Stimulated activated CD4-positive, alpha-beta T cell treated with anti-CD3 and anti-CD28 coated beads, Interleukin-1b, Interleukin-23, amount 100 ng/mL, for 1 hour (primary cell): ENCODE measurements at regions not wholly inside any gene's neighbourhood (a gene's known extent, or its start where the extent isn't known, plus 50 kb on each side); places are given as distances from the start of the nearest gene placed in this dataset.

Experiments used
- DNase-seq, 2 donors: peaks; one replicate each; pipeline ENCODE4 v3.0.0-alpha.2; 2020; ENCODE audit warnings: low read depth in 2 of 2

GRCh38 chr4:121277194-121278105, 103.4 kb downstream of the QRFPR start:
- no peak for DNase-seq

- no peak for DNase-seq
Observed at GRCh38 chr4:121273191-121273590, 107.6 kb downstream of the QRFPR start.

GRCh38 chr4:121272526-121272925, 108.3 kb downstream of the QRFPR start:
- DNase-seq: no peak

- DNase-seq: no peak
Observed at GRCh38 chr4:121270389-121270788, 106.3 kb upstream of the TNIP3 start.

- DNase-seq: no peak
Observed at GRCh38 chr4:121269001-121269400, 104.9 kb upstream of the TNIP3 start.

GRCh38 chr4:121266982-121267381, 102.9 kb upstream of the TNIP3 start:
- DNase-seq: no peak

GRCh38 chr4:121256887-121257466, 92.9 kb upstream of the TNIP3 start:
- DNase-seq: no peak

- no peak for DNase-seq
Observed at GRCh38 chr4:121255986-121256750, 92.0 kb upstream of the TNIP3 start.

- no peak for DNase-seq
Observed at GRCh38 chr4:121253961-121254360, 89.8 kb upstream of the TNIP3 start.

GRCh38 chr4:121252224-121252806, 88.2 kb upstream of the TNIP3 start:
- peak in 1 of 2 donors; percentile 20 for DNase-seq

- no peak for DNase-seq
Observed at GRCh38 chr4:121248747-121249146, 84.6 kb upstream of the TNIP3 start.

- DNase-seq: no peak
Observed at GRCh38 chr4:121246698-121247097, 82.6 kb upstream of the TNIP3 start.

GRCh38 chr4:121243485-121243884, 79.4 kb upstream of the TNIP3 start:
- DNase-seq: no peak

GRCh38 chr4:121242188-121242750, 78.1 kb upstream of the TNIP3 start:
- DNase-seq: no peak

GRCh38 chr4:121239951-121240350, 75.8 kb upstream of the TNIP3 start:
- no peak for DNase-seq

- DNase-seq: no peak
Observed at GRCh38 chr4:121238461-121238860, 74.3 kb upstream of the TNIP3 start.

- no peak for DNase-seq
Observed at GRCh38 chr4:121237069-121237399, 72.9 kb upstream of the TNIP3 start.

- no peak for DNase-seq
Observed at GRCh38 chr4:121236353-121237068, 72.4 kb upstream of the TNIP3 start.

- no peak for DNase-seq
Observed at GRCh38 chr4:121233982-121234381, 69.9 kb upstream of the TNIP3 start.

GRCh38 chr4:121229993-121230392, 65.9 kb upstream of the TNIP3 start:
- no peak for DNase-seq

GRCh38 chr4:121228848-121229247, 64.7 kb upstream of the TNIP3 start:
- no peak for DNase-seq
